ENCODE measurements at regions not wholly inside any gene's neighbourhood (a gene's known extent, or its start where the extent isn't known, plus 50 kb on each side); places are given as distances from the start of the nearest gene placed in this dataset.
"Not testable (repeated sequence)": the region's sequence is repeated elsewhere in the genome, so short reads cannot be mapped to it uniquely, and the experiment has no call there.

- no peak for DNase-seq (ENCODE audit: low spot score)
- no peak for ATAC-seq
- intact Hi-C loops (cut with DNase I) = no loop called here
Observed at GRCh38 chr11:39690856-39691255, 1768.6 kb downstream of the LRRC4C start.

GRCh38 chr11:39683951-39684554, 1775.4 kb downstream of the LRRC4C start:
- DNase-seq (ENCODE audit: low spot score) (no peak), ATAC-seq (no peak)
- intact Hi-C loops (cut with DNase I) = no loop called here

- ATAC-seq (no peak), DNase-seq (ENCODE audit: low spot score) (no peak)
- intact Hi-C loops (cut with DNase I) = no loop called here
Observed at GRCh38 chr11:39683288-39683950, 1776.0 kb downstream of the LRRC4C start.

GRCh38 chr11:39681428-39681827, 1778.0 kb downstream of the LRRC4C start:
- intact Hi-C loops (cut with DNase I) = no loop called here
- ATAC-seq = no peak
- no peak for DNase-seq (ENCODE audit: low spot score)

GRCh38 chr11:39678996-39679395, 1780.5 kb downstream of the LRRC4C start:
- no peak for ATAC-seq
- intact Hi-C loops (cut with DNase I) = no loop called here
- no peak for DNase-seq (ENCODE audit: low spot score)

GRCh38 chr11:39675171-39675570, 1784.3 kb downstream of the LRRC4C start:
- ATAC-seq = no peak
- intact Hi-C loops (cut with DNase I) = no loop called here
- no peak for DNase-seq (ENCODE audit: low spot score)

GRCh38 chr11:39674761-39675160, 1784.7 kb downstream of the LRRC4C start:
- DNase-seq (ENCODE audit: low spot score) = no peak

GRCh38 chr11:39674024-39674423, 1785.4 kb downstream of the LRRC4C start:
- ATAC-seq (no peak), DNase-seq (ENCODE audit: low spot score) (no peak)
- intact Hi-C loops (cut with DNase I) = no loop called here

More at GRCh38 chr11:39674761-39675160, 1784.7 kb downstream of the LRRC4C start:
- intact Hi-C loops (cut with DNase I) = no loop called here
- ATAC-seq = no peak

- intact Hi-C loops (cut with DNase I) = no loop called here
- DNase-seq (ENCODE audit: low spot score) (no peak), ATAC-seq (no peak)
Observed at GRCh38 chr11:39668640-39669039, 1790.8 kb downstream of the LRRC4C start.

- DNase-seq (ENCODE audit: low spot score) (no peak), ATAC-seq (no peak)
- intact Hi-C loops (cut with DNase I) = no loop called here
Observed at GRCh38 chr11:39664023-39664422, 1795.4 kb downstream of the LRRC4C start.

GRCh38 chr11:39661890-39662289, 1797.6 kb downstream of the LRRC4C start:
- intact Hi-C loops (cut with DNase I) = no loop called here
- DNase-seq (ENCODE audit: low spot score) (no peak), ATAC-seq (no peak)

- ATAC-seq (no peak), DNase-seq (ENCODE audit: low spot score) (no peak)
- intact Hi-C loops (cut with DNase I) = no loop called here
Observed at GRCh38 chr11:39651857-39652461, 1807.5 kb downstream of the LRRC4C start.

- intact Hi-C loops (cut with DNase I) = no loop called here
- no peak for ATAC-seq
- no peak for DNase-seq (ENCODE audit: low spot score)
Observed at GRCh38 chr11:39641751-39642150, 1817.7 kb downstream of the LRRC4C start.

GRCh38 chr11:39630365-39630764, 1829.1 kb downstream of the LRRC4C start:
- DNase-seq (ENCODE audit: low spot score) = no peak
- intact Hi-C loops (cut with DNase I) = no loop called here
- ATAC-seq = no peak

GRCh38 chr11:39628311-39628710, 1831.1 kb downstream of the LRRC4C start:
- ATAC-seq (no peak), DNase-seq (ENCODE audit: low spot score) (no peak)
- intact Hi-C loops (cut with DNase I) = no loop called here

- ATAC-seq; DNase-seq (ENCODE audit: low spot score): not testable (repeated sequence)
Observed at GRCh38 chr11:39620309-39620708, 1839.1 kb downstream of the LRRC4C start.

GRCh38 chr11:39617971-39618370, 1841.5 kb downstream of the LRRC4C start:
- intact Hi-C loops (cut with DNase I) = no loop called here
- no peak for DNase-seq (ENCODE audit: low spot score)
- ATAC-seq = no peak

More at GRCh38 chr11:39620309-39620708, 1839.1 kb downstream of the LRRC4C start:
- intact Hi-C loops (cut with DNase I) = not testable (repeated sequence)

GRCh38 chr11:39589391-39589790, 1870.1 kb downstream of the LRRC4C start:
- ATAC-seq (no peak), DNase-seq (ENCODE audit: low spot score) (no peak)
- intact Hi-C loops (cut with DNase I) = no loop called here

GRCh38 chr11:39586036-39586435, 1873.4 kb downstream of the LRRC4C start:
- ATAC-seq (no peak), DNase-seq (ENCODE audit: low spot score) (no peak)

GRCh38 chr11:39571081-39571480, 1888.4 kb downstream of the LRRC4C start:
- intact Hi-C loops (cut with DNase I) = no loop called here
- ATAC-seq = no peak
- no peak for DNase-seq (ENCODE audit: low spot score)

More at GRCh38 chr11:39586036-39586435, 1873.4 kb downstream of the LRRC4C start:
- intact Hi-C loops (cut with DNase I) = no loop called here
